GM18867 (cell line): ENCODE measurements at regions not wholly inside any gene's neighbourhood (a gene's known extent, or its start where the extent isn't known, plus 50 kb on each side); places are given as distances from the start of the nearest gene placed in this dataset.

Experiments used
- ATAC-seq: cut with Tn5 transposase; IDR thresholded peaks from one replicate; pipeline ENCODE4 v1.9.1; 2021; ENCODE audit warnings: mild to moderate bottlenecking, moderate library complexity; ENCODE audit not compliant: unreplicated experiment

GRCh38 chr4:133776503-133776902 is 425.1 kb downstream of the PABPC4L start:
- ATAC-seq = no peak

- ATAC-seq = no peak
Observed at GRCh38 chr4:133775881-133776280, 425.7 kb downstream of the PABPC4L start.

DNA sequence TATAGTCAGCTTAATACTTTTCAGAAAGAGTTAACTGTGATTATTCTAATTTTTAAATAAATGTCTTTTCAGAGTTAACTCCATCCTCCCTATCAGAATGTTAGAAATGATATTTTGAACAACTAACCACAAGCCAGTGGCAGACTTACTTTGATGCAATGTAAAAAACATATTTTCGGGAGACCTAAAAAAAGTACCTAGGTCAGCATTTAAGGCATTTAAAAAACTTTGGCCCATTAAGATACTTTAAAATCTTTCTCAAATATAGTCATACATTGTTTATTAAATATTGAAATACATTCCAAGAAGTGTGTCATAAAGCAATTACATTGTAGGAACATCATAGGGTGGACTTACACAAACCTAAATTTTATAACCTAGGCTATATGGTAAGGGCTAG is 426.1 kb downstream of the PABPC4L start:
- ATAC-seq = no peak

GRCh38 chr4:133759428-133759827 is 442.2 kb downstream of the PABPC4L start:
- no peak for ATAC-seq

DNA sequence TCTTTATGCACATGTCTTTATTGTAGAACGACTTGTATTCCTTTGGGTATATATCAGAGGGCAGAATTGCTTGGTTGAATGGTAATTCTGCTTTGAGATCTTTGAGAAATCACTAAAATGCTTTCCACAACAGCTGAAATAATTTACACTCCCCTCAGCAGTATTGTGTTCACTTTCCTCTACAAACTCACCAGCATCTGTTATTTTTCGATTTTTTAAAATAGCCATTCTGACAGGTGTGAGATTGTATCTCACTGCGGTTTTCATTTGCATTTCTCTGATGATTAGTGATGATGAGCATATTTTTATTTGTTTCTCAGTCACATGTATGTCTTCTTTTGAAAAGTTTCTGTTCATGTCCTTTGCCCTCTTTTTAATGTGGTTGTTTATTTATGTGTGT is 459.8 kb downstream of the PABPC4L start:
- no peak for ATAC-seq

- no peak for ATAC-seq
Observed at GRCh38 chr4:133720001-133720400, 481.6 kb downstream of the PABPC4L start.

DNA sequence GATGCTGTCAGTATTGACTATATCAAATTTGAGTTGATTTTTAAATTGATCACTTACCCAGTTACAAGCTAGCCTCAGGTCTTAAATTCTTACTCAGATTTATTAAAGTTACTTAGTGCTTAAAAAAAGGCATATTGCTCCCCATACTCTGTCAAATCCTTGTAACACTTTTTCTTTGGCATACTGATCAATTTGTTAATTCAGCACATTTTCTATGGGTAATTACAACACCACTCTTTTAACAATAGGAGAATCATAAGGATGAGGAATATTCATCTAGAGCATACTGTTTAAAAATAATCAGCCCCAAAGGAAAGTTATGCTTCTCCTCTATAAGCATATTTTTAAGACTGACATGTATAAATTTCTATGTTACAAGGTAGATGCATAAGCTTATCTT is 482.5 kb downstream of the PABPC4L start:
- no peak for ATAC-seq

GRCh38 chr4:133714211-133714610 is 487.4 kb downstream of the PABPC4L start:
- no peak for ATAC-seq

DNA sequence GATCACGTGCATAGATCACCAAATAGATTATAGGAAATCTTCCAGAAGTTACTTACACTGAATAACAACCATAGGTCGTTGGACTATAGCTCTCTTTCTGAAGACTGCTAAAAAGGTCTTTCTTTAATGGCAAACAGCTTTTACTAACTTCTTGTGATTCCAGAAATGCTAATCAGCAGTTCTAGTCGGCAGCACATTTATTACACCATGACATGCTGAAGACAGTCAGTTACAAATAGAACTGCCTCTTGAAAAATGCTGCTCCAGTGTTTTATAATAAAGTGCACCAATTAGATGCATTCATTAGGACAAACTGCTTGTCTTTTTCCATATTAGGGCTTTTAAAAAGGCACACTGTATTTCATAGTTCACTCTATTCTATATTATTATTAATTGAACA is 488.2 kb downstream of the PABPC4L start:
- no peak for ATAC-seq

DNA sequence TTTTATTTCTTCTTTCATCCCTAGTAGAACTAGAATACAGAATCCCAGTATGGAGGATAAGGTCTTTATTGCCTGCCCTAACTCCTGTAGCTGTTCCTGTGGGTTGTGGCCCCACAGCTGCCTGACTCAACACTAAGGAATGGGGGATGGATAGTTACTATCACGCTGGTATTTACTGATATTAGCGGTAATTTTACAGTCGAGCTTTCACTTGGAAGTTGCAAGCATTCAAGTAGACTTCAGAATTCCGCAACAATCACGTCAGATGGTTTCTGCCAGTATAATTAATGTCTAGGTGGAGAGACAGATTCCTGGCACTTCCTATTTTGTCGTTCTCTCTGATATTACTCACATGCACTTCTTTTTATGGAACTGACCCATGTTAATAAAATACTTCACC is 489.8 kb downstream of the PABPC4L start:
- no peak for ATAC-seq

DNA sequence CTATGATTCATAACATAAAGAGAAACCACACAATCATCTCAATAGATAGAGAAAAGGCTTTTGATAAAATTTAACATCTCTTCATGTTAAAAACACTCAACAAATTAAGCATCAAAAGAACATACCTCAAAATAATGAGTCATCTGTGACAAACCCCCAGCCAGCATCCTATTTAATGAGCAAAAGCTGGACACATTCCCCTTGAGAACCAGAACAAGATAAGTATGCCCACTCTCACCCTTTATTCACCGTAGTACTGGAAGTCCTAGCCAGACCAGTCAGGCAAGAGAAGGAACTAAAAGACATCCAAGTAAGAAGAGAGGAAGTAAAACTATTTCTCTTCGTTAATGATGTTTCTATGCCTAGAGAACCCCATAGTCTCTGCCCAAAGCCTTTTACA is 507.2 kb downstream of the PABPC4L start:
- no peak for ATAC-seq

- ATAC-seq = no peak
Observed at GRCh38 chr4:133683967-133684366, 517.6 kb downstream of the PABPC4L start.

- no peak for ATAC-seq
Observed at GRCh38 chr4:133668061-133668851, 519.2 kb downstream of the PCDH10 start.

DNA sequence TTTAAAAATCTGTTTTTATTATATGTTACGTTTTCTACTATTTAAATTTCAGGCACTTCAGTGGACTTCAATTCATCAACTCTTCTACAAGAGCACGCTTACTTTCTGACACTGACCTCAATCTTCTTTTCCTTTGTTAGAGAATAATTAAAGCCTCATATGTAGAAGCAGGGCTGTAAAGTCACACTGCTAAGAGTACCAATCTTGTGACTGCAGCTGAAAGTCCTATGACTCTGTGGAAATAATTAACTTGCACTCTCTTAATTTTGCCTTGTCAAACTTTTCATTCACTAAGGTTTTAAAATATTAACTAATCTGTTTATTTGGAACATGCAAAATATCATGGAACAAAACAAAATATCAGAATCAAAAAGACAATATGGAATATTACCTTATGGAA is 498.1 kb downstream of the PCDH10 start:
- ATAC-seq = no peak

- no peak for ATAC-seq
Observed at GRCh38 chr4:133641191-133641590, 492.1 kb downstream of the PCDH10 start.

DNA sequence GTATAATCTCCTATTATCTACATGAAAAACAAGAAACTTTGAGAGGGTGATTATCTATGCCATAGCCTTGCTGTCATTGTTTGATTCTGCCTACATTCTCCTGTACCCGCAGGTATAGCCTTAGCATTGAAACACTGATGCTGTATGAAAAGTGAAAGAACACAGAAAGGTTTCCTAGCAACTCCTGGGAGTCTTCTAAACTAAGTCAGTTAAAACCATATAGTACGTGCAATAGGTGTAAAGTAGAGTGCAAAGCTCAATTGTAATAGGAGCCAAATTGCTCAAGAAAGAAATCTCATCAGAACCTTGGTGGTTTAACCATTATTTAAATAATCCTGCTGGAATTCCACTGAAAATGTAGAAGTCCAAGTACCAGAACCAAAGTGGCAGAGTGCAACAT is 489.7 kb downstream of the PCDH10 start:
- ATAC-seq = no peak

- ATAC-seq = no peak
Observed at GRCh38 chr4:133637161-133637560, 488.1 kb downstream of the PCDH10 start.

DNA sequence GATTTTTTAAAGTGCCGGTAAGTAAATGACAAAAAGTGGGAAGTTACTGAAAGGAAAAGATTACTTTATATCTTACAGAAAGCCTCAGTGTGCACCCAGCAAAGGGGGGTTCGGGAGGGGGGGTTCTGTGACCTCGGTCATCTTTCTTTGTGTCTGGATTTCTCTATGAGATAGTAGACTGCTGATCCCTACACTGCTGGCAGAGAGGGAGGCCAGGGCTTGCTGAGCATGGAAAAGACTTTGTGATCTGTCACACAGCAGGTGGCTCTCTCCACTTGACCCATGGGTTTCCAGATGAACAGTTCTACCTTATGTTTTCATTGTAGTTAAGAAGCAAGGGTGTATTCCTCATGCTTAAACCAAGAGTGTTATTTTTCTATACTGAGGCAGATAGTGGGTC is 475.6 kb downstream of the PCDH10 start:
- no peak for ATAC-seq

GRCh38 chr4:133623847-133624246 is 474.8 kb downstream of the PCDH10 start:
- no peak for ATAC-seq

DNA sequence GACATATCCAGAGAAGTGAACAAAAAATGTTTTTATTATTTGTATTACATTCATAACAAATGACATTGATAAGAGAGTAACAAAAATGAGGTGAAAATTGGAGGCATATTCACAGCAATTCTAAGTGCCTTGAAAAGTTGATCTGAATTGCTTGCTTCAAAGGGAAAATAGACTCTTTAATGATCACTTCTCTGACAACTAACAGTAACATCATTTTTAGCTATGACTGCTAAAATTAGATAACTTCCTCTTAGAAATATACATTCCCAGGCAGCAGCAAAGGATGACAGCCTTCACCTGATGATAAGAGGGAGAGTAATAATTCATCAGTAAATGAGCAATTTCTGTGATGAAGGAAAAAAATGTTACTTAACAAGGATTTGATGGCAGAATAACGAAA is 472.5 kb downstream of the PCDH10 start:
- no peak for ATAC-seq

DNA sequence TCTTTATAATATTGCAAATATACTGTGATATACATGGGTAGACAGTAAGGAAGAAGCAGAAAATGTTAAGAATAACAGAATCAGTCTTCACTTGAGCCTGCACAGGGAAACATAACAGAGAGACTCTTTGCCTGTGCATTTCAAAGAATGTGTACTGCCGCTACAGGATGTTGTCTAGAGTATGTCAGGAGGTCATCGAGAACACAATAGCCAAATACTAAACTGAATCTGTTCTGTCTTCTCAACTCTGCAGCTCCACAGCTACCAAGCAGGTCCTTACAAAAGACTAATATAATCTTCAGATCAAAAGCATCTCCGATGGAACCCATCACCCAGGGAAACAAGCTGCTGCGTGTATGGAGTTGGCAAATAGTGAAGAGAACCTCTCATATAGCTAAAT is 471.5 kb downstream of the PCDH10 start:
- ATAC-seq = no peak

- ATAC-seq = no peak
Observed at GRCh38 chr4:133618963-133619362, 469.9 kb downstream of the PCDH10 start.

DNA sequence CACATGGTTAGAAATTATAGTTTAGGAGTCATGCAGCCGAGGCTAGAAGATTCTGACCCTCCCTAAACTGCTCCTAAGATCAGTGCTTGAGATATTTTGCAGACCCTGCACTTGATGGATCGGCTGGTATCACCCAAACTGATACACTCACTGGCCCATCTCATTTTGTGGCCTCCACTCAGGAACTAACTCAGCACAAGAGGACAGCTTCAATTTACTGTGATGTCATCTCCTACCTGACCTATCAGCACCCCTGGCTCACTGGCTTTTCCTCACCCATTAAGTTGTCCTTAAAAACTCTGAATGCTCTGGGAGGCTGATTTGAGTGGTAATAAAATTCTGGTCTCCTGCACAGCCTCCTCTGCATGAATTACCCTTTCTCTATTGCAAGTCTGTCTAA is 450.9 kb downstream of the PCDH10 start:
- no peak for ATAC-seq
